HG03354 (cell line): ENCODE measurements at regions not wholly inside any gene's neighbourhood (a gene's known extent, or its start where the extent isn't known, plus 50 kb on each side); places are given as distances from the start of the nearest gene placed in this dataset.

Source experiments
- ATAC-seq: cut with Tn5 transposase; IDR thresholded peaks from one replicate; pipeline ENCODE4 v1.9.1; 2021; ENCODE audit warnings: mild to moderate bottlenecking; ENCODE audit not compliant: unreplicated experiment, poor library complexity, severe bottlenecking

DNA sequence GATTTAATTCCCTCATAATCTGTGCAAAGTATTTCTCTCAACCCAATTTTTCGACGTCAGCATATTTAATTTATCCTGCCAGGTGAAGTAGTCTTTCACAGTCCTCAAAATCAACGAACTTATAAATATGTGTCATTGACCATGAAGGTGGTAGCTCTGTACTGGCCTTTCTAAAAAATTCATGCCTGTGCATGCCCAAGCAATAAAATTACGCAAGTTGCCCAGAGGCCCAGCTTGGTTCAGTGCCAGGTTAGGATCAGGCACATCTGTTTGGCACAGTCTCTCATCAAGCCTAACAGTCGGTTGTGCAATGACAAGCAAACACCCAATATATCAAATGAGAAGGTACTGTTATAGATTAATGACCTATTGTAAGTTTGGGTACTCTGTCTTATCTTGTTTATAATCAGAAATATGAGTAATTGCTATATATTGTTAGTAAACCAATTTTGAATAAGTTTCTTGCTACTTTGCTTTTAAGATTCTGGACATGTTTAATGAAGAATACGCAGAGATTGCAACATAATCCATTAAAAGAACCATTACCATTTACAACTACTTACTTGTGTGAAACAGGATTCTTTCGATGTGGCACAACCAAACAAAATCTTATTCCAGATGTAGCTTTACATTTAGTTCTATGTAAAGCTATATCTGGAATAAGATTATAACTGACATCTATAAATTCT is 159.0 kb upstream of the IL12A start:
- ATAC-seq: no peak

DNA sequence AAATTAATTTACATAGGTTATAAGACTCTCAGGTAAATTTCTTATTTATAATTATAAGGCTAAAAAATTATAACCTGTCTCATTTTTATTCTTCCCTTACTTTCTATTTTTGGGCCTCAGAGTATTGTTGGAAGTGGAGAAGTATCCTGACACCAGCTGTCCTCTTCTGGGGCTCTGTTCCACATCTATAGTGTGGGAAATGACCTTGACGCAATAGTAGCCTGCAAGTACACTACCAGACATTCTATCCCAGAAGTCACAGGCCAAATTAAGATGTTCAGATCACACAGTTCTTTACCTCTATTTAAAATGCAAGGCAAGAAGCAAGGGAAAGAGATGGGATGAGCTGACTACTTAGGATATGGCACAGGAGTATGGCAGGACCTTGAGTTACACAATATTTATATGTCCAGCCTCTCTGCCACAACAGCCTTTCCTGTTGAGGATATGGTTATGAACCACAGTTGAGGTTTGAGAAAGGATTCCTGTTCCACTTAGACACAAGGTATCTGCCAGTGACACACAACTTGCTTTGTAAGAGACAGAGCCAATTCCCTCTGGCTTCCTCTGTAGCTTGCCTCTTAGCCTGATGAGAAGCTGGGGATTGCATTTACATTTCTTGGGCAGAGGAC is 158.0 kb upstream of the IL12A start:
- ATAC-seq: no peak

DNA sequence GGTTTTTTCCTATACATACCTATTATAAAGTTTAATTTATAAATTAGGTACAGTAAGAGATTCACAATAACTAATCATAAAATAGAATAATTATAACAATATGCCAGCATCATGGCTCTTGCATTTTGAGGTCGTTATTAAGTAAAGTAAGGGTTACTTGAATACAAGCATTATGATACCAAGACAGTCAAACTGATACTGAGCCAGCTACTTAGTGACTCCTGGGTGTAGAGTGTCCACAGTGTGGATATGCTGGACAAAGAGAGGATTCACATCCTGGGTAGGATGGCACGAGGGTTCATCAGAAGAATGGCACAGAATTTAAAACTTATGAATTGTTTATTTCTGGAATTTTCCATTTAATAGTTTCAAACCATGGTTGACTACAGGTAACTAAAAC is 157.2 kb upstream of the IL12A start:
- peak; percentile 57 for ATAC-seq

DNA sequence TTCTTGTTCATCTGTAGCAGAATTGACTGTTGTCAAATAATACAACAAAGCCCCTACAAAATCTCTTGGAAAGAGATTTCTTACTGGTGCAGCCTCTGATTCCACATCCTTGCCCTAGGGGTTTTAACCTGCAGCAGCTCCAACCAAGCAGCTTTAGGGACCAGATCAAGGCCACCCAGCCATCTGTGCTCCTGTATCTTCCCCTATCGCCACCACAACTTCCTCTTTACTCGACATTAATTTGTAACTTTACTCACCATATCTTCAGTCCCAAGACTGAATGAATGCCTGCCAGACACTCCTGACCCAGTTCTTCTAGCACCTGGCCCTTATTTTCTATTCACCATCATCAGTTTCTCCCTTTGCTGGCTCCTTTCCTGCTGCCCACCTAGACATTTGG is 156.6 kb upstream of the IL12A start:
- ATAC-seq: peak; percentile 96

DNA sequence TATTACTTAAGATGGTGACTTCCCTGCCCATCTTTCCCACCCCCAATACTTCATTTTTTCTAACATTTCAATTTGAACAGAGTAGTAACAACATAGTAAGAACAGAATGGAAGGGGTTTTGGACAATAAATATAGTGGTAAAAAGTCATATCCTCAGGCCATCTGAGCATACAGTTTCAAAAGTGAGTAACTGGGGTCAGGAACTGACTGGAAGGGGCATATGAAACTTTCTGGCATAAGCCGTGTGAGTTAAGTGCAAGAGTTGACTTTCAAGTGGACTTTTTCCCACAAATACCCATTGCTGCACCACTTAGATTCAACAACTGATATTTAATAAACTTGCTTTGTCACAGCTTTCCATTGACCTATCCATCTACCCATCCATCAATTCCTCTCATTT is 153.5 kb upstream of the IL12A start:
- no peak for ATAC-seq

DNA sequence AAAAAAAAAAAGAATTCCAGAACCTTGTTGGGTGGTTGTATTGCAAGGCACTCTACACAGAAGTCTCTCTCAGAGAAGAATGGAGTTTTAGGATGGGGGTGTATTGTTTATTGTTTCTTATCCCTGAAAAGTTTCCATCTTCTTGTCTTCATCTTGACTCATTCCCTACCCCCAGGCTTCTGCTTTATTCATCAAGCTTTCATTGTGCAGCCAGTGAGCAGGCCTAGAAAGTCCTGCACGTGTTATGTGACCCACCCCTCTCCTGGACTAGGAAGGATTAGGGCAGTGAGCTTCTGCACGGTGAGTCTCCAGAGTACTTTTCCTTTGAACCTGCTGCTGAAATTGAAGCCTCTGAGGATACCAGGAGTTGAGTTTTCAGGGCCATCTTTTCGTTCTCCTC is 150.9 kb upstream of the IL12A start:
- no peak for ATAC-seq

DNA sequence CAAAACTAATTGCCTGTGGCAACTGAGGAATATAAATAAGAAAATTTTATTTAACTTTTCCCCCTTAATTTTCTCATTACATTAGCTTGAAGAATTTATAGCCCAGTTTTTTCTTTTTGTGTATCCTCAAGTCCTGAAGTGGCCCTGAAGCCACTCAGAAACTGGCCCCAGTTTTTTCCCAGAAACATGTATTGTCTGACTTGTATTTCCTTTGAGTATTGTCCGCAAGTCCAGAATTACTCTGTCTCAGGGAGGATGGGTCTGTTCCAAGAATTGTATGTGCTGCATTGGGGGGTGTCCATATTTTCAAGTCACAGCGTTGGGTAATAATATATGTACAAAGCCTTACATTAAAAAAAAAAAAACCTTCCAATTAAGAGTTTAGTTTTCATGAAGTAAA is 149.7 kb upstream of the IL12A start:
- no peak for ATAC-seq

DNA sequence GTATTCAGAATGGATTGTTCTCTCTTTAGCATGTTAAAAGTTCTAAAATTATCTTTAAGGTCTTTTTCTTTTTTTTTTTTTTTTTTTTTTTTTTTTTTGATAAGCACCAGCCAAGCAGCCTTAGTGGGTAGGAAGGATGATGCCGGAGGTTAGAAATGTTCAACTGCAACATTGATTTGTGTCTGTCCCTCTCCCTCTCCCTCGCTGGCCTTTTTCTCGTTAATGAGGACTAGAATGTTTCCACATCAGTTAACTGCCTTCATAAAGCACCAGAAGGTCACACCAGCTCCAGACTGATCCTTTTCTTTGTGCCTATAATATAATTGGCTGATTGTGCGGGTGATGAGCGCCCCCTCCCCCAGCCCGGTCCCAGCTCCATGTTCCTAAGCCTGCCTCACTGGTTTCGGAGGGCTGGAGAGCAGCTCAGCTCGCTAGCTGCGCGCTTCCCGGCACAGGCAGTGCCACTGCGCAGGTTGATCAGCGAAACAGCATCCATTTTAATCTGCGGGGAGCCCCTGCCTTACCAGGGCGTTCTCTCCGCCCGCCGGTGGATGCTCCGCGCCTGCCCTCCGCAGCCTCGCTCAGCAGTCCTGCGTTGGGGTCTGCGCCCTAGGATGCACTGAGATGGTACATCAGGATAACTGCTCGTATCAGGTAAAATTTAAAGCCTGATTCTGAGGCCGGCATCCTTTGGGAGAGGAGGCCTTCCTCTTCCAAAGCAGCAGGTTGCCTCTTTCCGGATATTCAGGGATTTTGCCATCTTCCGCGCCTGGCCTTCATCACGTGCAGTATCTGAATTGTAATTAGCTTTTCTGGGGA is 148.9 kb upstream of the IL12A start, which contains the start of gene SCHIP1:
Gene SCHIP1, plus strand, starts transcription at position 301 of the 819 bp plus-strand sequence.
- ATAC-seq: peak; percentile 73

DNA sequence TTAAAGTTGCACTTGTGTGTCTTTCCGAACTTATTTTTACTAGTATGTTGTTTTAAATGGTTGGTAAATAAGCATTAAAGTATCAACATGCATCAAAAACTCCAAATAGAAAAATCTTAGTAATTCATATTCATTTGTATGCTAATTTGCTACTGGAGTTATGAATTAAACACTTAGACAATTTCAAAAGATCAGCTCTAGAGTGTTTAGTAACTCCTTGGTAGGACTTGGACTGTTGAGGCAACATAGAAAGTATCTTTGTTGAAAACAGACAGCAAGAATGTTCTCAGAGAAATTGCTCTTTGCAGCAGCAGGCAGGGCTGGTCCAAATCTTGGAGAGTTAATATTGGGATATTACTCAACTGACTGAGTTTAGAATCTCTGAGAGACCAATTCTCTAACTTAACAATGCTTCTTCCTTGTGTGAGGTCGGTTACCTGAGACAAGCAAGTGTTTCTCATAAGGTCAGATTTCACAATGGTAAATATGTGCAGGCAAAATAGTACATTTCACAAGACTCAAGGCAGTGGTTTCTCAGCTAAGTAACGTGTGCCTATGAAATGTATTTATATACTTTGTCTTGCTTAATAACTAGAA is 147.8 kb upstream of the IL12A start:
- ATAC-seq: no peak

DNA sequence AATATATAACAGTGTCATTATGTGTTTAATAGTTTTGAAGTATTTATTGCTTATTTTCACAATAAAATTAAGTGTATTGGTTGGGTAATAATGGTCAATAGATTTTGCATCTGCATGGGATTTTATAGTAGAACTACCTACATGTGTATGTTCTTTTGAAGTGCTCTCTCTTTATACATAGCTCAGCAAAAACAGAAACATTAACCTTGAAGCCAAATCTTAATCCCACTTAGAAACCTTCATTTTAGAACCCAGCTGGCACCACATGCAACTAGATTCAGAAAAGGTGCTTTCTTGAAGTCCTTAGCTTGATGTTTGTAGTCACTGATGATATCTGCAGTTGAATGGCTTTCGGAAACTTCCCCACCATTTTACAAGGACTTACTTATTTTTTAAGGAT is 146.9 kb upstream of the IL12A start:
- ATAC-seq: no peak

DNA sequence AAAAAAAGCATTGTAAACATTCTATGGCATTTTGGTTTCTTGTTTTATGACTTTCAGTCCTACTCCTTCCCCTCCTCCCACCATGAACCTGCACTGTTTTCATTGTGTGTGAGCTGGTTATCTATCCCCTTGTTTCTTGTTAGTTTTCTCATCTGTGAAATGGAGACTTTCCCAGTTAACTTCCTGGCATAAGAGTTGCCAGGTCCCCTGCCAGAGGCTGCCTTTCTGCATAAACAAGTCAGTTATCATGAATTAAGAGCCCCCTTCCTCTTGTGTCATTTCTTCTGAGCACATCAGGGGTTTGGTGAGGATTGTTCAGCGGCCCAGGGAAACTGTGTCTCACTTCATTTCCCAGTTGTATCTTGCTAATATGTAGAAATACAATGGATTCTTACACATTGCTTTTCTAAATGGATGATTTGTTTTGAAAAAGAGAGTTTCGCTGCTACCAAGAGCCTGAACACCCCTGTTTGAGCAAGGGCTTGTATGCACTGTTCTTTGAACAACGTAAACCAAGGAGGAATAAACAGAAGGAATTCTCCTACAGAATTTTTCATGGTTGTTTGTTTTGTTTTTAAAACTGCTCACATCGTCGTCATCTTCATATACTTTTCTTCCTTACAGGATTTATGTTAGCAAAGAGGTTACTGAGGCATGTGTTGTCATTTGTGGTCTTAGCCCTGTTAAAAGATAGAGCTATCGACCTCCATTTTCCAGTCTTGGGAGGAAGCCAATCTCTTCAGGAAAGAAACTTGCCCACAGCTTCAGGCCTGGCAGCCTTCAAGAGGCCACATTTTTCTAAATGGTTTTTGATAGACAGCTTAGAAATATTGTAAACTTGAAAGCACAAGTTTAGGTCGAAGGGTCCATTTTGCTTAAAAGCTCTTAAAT is 144.6 kb upstream of the IL12A start:
- no peak for ATAC-seq

DNA sequence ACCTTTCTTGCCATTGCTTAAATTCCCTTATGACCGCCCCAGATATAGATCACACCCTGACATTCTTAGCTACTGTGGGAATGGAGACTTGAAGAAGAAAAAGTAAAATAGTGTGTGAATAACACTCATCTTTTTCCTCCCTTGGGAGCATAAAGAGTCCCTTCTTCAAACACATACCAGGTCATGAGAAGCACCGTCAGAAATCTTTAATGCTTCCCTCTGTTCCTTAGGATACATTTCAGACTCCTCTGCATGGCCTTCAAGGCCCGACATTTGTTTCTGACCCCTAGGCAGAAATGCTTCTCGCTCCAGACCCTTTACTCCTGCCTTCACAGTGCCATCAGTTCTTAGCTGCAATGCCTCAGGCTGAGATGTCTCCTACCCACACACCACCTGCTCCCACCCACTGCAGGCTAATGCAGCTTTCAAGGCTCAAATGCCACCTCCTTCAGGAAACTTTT is 143.8 kb upstream of the IL12A start:
- ATAC-seq: no peak

DNA sequence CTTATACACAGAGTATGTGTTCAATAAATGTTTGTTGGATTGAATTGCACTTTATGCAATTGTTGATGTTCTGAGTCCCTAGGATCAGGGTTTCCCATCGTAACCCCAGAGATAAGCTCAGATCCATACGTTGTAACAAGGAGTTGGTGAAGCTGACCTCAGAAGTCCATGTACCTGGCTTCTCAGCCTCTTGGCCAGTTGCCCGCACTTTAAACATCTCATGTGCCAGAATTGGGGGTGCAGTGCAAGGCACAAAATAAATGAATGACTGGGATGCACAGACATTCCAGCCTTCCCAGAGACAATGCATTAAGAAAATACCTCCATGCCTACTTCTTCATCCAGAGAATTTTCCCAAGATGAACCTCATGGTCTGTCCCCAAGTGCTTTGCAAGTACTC is 142.9 kb upstream of the IL12A start:
- no peak for ATAC-seq

DNA sequence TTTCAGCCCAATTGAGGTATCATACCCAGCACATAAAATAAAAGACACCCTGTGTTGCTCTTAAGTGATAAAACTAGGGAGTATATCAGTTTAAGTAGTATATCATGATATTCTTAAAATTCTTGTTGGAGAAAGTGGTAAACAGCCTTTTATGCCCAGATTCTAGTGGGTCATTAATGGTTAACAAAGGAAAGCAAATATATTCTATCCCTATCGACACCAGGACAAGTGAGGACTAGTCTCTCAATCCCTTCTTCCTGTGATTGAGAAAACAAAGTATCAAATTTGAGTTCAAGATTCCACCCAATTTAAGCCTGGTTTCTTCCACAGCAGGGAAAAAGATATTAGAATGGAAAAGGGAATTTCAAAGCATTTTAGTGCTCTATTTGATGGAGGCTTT is 142.4 kb upstream of the IL12A start:
- no peak for ATAC-seq

DNA sequence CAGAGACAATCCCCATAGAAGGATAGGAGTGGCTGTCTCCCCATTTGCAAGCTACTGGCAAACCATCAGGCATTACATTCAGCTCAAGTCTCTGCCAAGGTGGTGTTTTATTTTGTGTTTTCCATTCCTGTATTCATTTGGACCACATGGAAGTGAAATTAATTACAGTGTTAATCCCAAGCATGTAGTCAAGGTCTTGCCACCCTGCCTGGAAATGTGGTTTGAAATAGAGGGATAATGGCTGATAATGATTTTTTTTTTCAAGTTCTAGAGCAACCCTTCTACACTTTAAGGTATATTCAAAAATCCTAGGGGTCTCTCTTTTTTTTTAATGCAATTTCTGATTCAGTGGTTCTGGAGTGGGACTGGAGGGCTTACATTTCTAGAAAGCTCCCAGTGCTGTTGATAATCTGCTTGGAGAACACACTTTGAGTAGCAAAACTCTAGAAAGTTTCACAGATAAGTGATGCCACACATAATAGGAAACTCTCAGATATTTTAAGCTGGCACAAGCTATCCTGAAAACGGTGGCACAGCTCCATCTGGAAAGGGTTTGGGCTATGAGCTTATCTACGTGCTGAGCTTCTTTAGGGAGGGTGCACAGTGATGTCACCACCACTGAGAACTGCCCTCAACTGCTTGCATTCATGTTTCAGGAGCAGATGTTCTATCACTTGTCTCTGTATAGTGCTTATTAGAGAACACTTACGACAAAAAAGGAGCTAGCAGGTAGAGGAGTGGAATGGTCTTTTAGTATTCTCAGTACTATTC is 140.1 kb upstream of the IL12A start:
- ATAC-seq: no peak

DNA sequence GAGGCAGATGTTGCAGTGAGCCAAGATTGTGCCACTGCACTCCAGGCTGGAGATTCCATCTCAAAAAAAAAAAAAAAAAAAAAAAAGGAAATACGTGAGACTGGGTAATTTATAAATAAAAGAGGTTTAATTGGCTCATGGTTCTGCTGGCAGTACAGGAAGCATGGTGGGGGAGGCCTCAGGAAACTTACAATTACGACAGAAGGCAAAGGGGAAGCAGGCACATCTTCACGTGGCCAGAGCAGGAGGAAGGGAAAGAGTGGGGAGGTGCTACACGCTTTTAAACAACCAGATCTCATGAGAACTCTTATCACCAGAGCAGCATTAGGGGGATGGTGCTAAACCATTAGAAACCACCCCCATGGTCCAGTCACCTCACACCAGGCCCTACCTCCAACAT is 138.2 kb upstream of the IL12A start:
- ATAC-seq: no peak

DNA sequence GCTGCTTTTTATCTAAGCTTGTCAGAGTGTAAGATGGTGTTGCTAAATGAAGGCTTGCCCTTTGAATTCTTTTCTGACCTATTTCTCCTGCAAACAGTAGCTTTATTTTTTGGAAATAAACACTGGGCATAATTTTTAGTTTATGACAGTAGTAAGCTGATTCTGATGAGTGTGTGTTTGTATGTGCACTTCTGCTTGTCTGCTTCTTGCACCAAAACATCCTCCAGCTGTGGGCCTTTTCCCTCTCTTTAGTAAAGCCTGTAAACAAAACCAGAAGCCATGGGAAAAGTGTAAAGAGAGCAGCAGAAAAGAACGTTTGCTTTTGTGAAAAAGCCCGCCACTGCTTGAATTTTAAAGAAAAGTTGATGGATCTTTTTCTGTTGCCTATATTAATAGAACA is 136.4 kb upstream of the IL12A start:
- no peak for ATAC-seq

DNA sequence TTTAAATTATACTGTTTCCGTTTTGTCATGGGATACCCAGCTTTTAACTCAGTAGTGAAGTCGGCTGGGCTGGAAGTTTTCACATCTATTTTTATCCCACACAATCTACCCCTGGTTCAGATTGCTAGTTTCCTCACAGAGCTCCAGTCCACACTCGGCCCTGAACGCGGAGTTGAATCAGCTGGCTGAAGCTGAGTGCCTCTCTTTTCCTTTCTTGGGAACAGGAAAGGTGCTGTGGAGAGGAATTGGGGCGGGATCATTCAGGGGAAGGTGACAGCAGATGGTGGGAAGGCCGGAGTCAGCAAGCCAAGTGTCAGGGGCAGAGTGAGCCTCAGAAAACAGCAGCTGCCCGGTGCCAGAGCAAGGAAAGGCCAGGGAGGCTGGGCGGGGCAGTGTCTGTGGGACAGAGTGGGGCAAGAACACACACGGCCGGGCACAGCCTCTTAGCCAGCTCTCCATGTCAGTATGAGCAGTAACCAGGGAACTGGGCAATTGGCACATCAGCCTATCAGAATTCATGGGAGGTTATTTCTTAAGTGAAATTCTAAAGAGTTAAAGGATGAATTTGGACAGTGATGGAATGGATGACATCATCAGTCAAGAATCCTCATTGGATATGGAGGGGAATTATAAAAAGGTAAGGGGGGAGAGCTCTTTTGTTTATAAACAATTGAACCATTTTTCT is 135.7 kb upstream of the IL12A start:
- ATAC-seq: peak; percentile 37
